ENCODE measurements at regions not wholly inside any gene's neighbourhood (a gene's known extent, or its start where the extent isn't known, plus 50 kb on each side); places are given as distances from the start of the nearest gene placed in this dataset.

DNA sequence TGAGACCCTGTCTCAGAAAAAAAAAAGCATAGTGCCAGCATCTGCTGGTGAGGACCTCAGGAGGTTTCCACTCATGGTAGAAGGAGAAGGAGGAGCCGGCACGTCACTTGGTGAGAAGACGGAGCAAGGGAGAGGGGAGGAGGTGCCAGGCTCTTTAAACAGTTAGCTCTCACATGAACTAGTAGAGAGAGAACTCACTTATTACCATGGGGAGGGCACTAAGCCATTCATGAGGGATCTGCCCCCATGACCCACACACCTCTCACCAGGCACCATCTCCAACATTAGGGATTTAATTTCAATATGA, 62.9 kb upstream of the VKORC1L1 start:
- TF ChIP-seq TAF1 (IDR thresholded peaks at IDR 0.05; ENCODE audit: low read depth, low read length) = no peak
- no peak for TF ChIP-seq POLR2AphosphoS5 (IDR thresholded peaks at IDR 0.05; ENCODE audit: low read depth, low read length)
- TF ChIP-seq POLR2A (IDR thresholded peaks at IDR 0.05; ENCODE audit: low read depth, low read length) = no peak
- TF ChIP-seq SPI1 (IDR thresholded peaks at IDR 0.05; ENCODE audit: low read depth, low read length) = no peak
- TF ChIP-seq PAX5 (IDR thresholded peaks at IDR 0.05; ENCODE audit: insufficient read depth, low read length, severe bottlenecking) = no peak
